H1 (cell line): ENCODE measurements at regions not wholly inside any gene's neighbourhood (a gene's known extent, or its start where the extent isn't known, plus 50 kb on each side); places are given as distances from the start of the nearest gene placed in this dataset.
A peak's percentile ranks its signal among the peaks of the same experiment; 100 is the strongest.

Experiments
- CTCF ChIA-PET: fragments of 300-600 bp; sonication (Branson Sonifier 250); formaldehyde crosslinking; loops from one replicate; lab custom pipeline; 2021; ENCODE audit not compliant: partially characterized antibody; lab: Charles Lee
- POLR2A ChIA-PET: fragments of 300-600 bp; sonication (Branson Sonifier 250); formaldehyde crosslinking; loops from one replicate; lab custom pipeline; 2021; ENCODE audit warnings: inconsistent platforms; ENCODE audit not compliant: partially characterized antibody; lab: Charles Lee
- DNase-seq, 2 experiments: peaks; one replicate each; pipeline versions ENCODE4 v3.0.0 to v3.0.0-alpha.2; 2010 to 2022; ENCODE audit warnings: low spot score in 2 of 2, low read depth in 1 of 2, mixed read lengths in 1 of 2
- FAIRE-seq: peaks from 2 replicates; lab custom pipeline; 2011; peaks lifted over from hg19 to GRCh38; lab: Jason Lieb, UNC
- H2AFZ ChIP-seq: 2 replicates; pipeline ENCODE4 v1.8.1; 2012; ENCODE audit warnings: low read length, inconsistent platforms
- H2AK5ac ChIP-seq: 2 replicates; pipeline ENCODE4 v1.6.1; 2013; ENCODE audit warnings: low read depth, low read length
- H2BK120ac ChIP-seq: replicated peaks from 2 replicates; pipeline ENCODE3; 2013; ENCODE audit warnings: low read depth, low read length, inconsistent platforms
- H2BK12ac ChIP-seq: 2 replicates; pipeline ENCODE4 v1.6.1; 2013; ENCODE audit warnings: low read depth, low read length
- H2BK15ac ChIP-seq: 2 replicates; pipeline ENCODE4 v1.6.1; 2013; ENCODE audit warnings: low read length
- H2BK20ac ChIP-seq: 2 replicates; pipeline ENCODE4 v1.6.1; 2013; ENCODE audit warnings: low read length
- H2BK5ac ChIP-seq: 2 replicates; pipeline ENCODE4 v1.6.1; 2013; ENCODE audit warnings: low read depth, low read length
- H3K14ac ChIP-seq: 2 replicates; pipeline ENCODE4 v1.6.1; 2013; ENCODE audit warnings: inconsistent platforms; ENCODE audit not compliant: insufficient read length
- H3K18ac ChIP-seq: 2 replicates; pipeline ENCODE4 v1.6.1; 2013; ENCODE audit warnings: low read length; ENCODE audit errors: extremely low read depth
- H3K23ac ChIP-seq: 2 replicates; pipeline ENCODE4 v1.6.1; 2013; ENCODE audit warnings: inconsistent platforms; ENCODE audit not compliant: insufficient read length
- H3K23me2 ChIP-seq: 2 replicates; pipeline ENCODE4 v1.6.1; 2013; ENCODE audit warnings: low read depth, low read length
- H3K27ac ChIP-seq: 2 replicates; pipeline ENCODE4 v1.6.1; 2011; ENCODE audit warnings: low read depth, low read length, inconsistent platforms
- H3K27me3 ChIP-seq, 4 experiments: replicated peaks in 1 of 4; 1 replicate in 1 of 4; 2 replicates in 3 of 4; pipeline versions ENCODE4 v1.6.1 to v1.8.1; 2011 to 2013; ENCODE audit warnings: low read length in 3 of 4, mild to moderate bottlenecking in 3 of 4, inconsistent platforms in 2 of 4, mixed read lengths in 2 of 4, moderate library complexity in 1 of 4; ENCODE audit not compliant: control insufficient read depth in 3 of 4, insufficient read depth in 3 of 4; ENCODE audit errors: extremely low read depth in 1 of 4
- H3K36me3 ChIP-seq, 4 experiments: 2 replicates each; pipeline versions ENCODE4 v1.6.1 to v1.8.1; 2011 to 2013; ENCODE audit warnings: mild to moderate bottlenecking in 4 of 4, low read length in 3 of 4, moderate library complexity in 2 of 4, control low read depth in 1 of 4, inconsistent platforms in 1 of 4; ENCODE audit not compliant: insufficient read depth in 4 of 4, control insufficient read depth in 2 of 4
- H3K4ac ChIP-seq: replicated peaks from 2 replicates; pipeline ENCODE3; 2013; ENCODE audit warnings: low read length, low read depth, mixed read lengths, inconsistent platforms; ENCODE audit not compliant: insufficient read length
- H3K4me1 ChIP-seq, 4 experiments: replicated peaks in 1 of 4; 1 replicate in 1 of 4; 2 replicates in 3 of 4; pipeline versions ENCODE4 v1.6.1 to v1.8.1; 2011 to 2013; ENCODE audit warnings: low read length in 3 of 4, inconsistent platforms in 2 of 4, mixed read lengths in 1 of 4; ENCODE audit not compliant: insufficient read depth in 4 of 4, control insufficient read depth in 3 of 4
- H3K4me2 ChIP-seq, 2 experiments: 2 replicates each; pipeline versions ENCODE4 v1.6.1 to v1.8.1; 2011 to 2013; ENCODE audit warnings: low read depth in 2 of 2, low read length in 2 of 2, control low read depth in 1 of 2, inconsistent platforms in 1 of 2, mild to moderate bottlenecking in 1 of 2; ENCODE audit not compliant: insufficient read depth in 1 of 2
- H3K4me3 ChIP-seq, 4 experiments: fragments of 200-600, 300-600 bp in 1 of 4; sonication (generic), shearing (Covaris generic), sonication (Bioruptor Twin) in 1 of 4; 2 replicates each; pipeline versions ENCODE4 v1.5.1 to v1.8.1; 2011 to 2016; ENCODE audit warnings: low read length in 4 of 4, low read depth in 3 of 4, control low read depth in 2 of 4, inconsistent platforms in 2 of 4, mild to moderate bottlenecking in 2 of 4, mixed read lengths in 1 of 4, moderate library complexity in 1 of 4; ENCODE audit not compliant: insufficient read depth in 2 of 4; ENCODE audit errors: extremely low read depth in 1 of 4
- H3K56ac ChIP-seq: replicated peaks from 2 replicates; pipeline ENCODE3; 2013; ENCODE audit warnings: low read depth, mild to moderate bottlenecking, mixed read lengths, low read length, inconsistent platforms; ENCODE audit not compliant: insufficient read length
- H3K79me1 ChIP-seq: 2 replicates; pipeline ENCODE4 v1.6.1; 2013; ENCODE audit warnings: low read depth, low read length, control low read depth
- H3K79me2 ChIP-seq, 2 experiments: 2 replicates each; pipeline versions ENCODE4 v1.6.1 to v1.8.1; 2012 to 2013; ENCODE audit warnings: low read length in 2 of 2, mild to moderate bottlenecking in 2 of 2, inconsistent platforms in 1 of 2; ENCODE audit not compliant: insufficient read depth in 2 of 2, control insufficient read depth in 1 of 2
- H3K9ac ChIP-seq, 4 experiments: replicated peaks in 1 of 4; 1 replicate in 1 of 4; 2 replicates in 3 of 4; pipeline versions ENCODE4 v1.6.1 to v1.8.1; 2011 to 2013; ENCODE audit warnings: low read depth in 3 of 4, low read length in 3 of 4, control low read depth in 2 of 4, mild to moderate bottlenecking in 2 of 4, moderate library complexity in 2 of 4, inconsistent platforms in 1 of 4; ENCODE audit errors: extremely low read depth in 1 of 4
- H3K9me3 ChIP-seq, 2 experiments: 2 replicates each; pipeline versions ENCODE4 v1.6.1 to v1.8.1; 2012 to 2013; ENCODE audit warnings: mild to moderate bottlenecking in 2 of 2, moderate library complexity in 2 of 2, control low read depth in 1 of 2, inconsistent platforms in 1 of 2, low read depth in 1 of 2, low read length in 1 of 2, mixed read lengths in 1 of 2; ENCODE audit not compliant: insufficient read depth in 2 of 2
- H4K20me1 ChIP-seq, 2 experiments: replicated peaks in 1 of 2; 2 replicates each; pipeline versions ENCODE3 to v1.8.1; 2011 to 2013; ENCODE audit warnings: inconsistent platforms in 2 of 2, low read length in 2 of 2, mild to moderate bottlenecking in 1 of 2; ENCODE audit not compliant: insufficient read depth in 2 of 2, control insufficient read depth in 1 of 2
- H4K5ac ChIP-seq: 2 replicates; pipeline ENCODE4 v1.6.1; 2013; ENCODE audit warnings: low read length, low read depth, mixed read lengths, inconsistent platforms; ENCODE audit not compliant: insufficient read length
- H4K8ac ChIP-seq: 2 replicates; pipeline ENCODE4 v1.8.0; 2013; ENCODE audit warnings: mild to moderate bottlenecking, moderate library complexity, low read length, inconsistent platforms; ENCODE audit not compliant: insufficient read depth; ENCODE audit errors: extremely low read depth
- H4K91ac ChIP-seq: replicated peaks from 2 replicates; pipeline ENCODE3; 2013; ENCODE audit warnings: low read length, mixed read lengths, inconsistent platforms; ENCODE audit not compliant: insufficient read length
- BACH1 ChIP-seq: IDR thresholded peaks from 2 replicates; pipeline ENCODE4 v1.6.1; 2012; ENCODE audit warnings: low read length, improper control_type of control experiment
- CEBPB ChIP-seq: IDR thresholded peaks from 2 replicates; pipeline ENCODE4 v1.6.1; 2012; ENCODE audit warnings: low read depth, low read length
- CHD1 ChIP-seq: IDR thresholded peaks from 2 replicates; pipeline ENCODE4 v1.6.1; 2012; ENCODE audit warnings: low read depth, low read length, improper control_type of control experiment
- CHD2 ChIP-seq: IDR thresholded peaks from 2 replicates; pipeline ENCODE4 v1.6.1; 2012; ENCODE audit warnings: low read length, improper control_type of control experiment
- E2F6 ChIP-seq: IDR thresholded peaks from 2 replicates; pipeline ENCODE4 v1.6.1; 2012; ENCODE audit warnings: inconsistent platforms
- JUN ChIP-seq: IDR thresholded peaks from 2 replicates; pipeline ENCODE4 v1.6.1; 2011; ENCODE audit warnings: low read depth, mild to moderate bottlenecking, improper control_type of control experiment, low read length
- JUND ChIP-seq: IDR thresholded peaks from 2 replicates; pipeline ENCODE4 v1.6.1; 2011; ENCODE audit warnings: mild to moderate bottlenecking, improper control_type of control experiment, low read length
- KDM4A ChIP-seq: IDR thresholded peaks from one replicate; pipeline ENCODE4 v1.7.1; 2012; ENCODE audit warnings: low read depth, mild to moderate bottlenecking, moderate library complexity, low read length, inconsistent platforms; ENCODE audit not compliant: severe bottlenecking
- PHF8 ChIP-seq: fragments of 200-600 bp; sonication (generic); conservative IDR thresholded peaks from 2 replicates; pipeline ENCODE4 v1.7.1; 2012; ENCODE audit warnings: low read depth, mild to moderate bottlenecking, inconsistent platforms, low read length, moderate library complexity
- POLR2A ChIP-seq, 2 experiments: IDR thresholded peaks; 1 replicate in 1 of 2; 2 replicates in 1 of 2; pipeline ENCODE4 v1.6.1; 2011; ENCODE audit warnings: low read depth in 2 of 2, low read length in 2 of 2, mild to moderate bottlenecking in 2 of 2; ENCODE audit errors: control extremely low read depth in 1 of 2
- RAD21 ChIP-seq, 2 experiments: IDR thresholded peaks in 1 of 2; conservative IDR thresholded peaks in 1 of 2; 2 replicates each; pipeline ENCODE4 v1.6.1; 2011; ENCODE audit warnings: low read depth in 2 of 2, low read length in 2 of 2, improper control_type of control experiment in 1 of 2, inconsistent platforms in 1 of 2, mild to moderate bottlenecking in 1 of 2, moderate library complexity in 1 of 2
- SP1 ChIP-seq: IDR thresholded peaks from 2 replicates; pipeline ENCODE4 v1.6.1; 2011; ENCODE audit warnings: low read depth, low read length
- TAF1 ChIP-seq: IDR thresholded peaks from 2 replicates; pipeline ENCODE4 v1.6.1; 2011; ENCODE audit warnings: mild to moderate bottlenecking, low read depth, low read length
- USF2 ChIP-seq: IDR thresholded peaks from 2 replicates; pipeline ENCODE4 v1.6.1; 2011; ENCODE audit warnings: low read length, improper control_type of control experiment
- WGBS, 2 experiments: shearing (Covaris generic) in 1 of 2; methylation state at CpG; one replicate each; pipeline versions ENCODE4 v1.1.6 to v1.1.7; 2013 to 2015; ENCODE audit warnings: low lambda C conversion rate in 2 of 2, mixed read lengths in 2 of 2, inconsistent platforms in 1 of 2, low coverage in 1 of 2, missing lambda C conversion rate in 1 of 2; ENCODE audit not compliant: insufficient replicate concordance in 2 of 2, insufficient coverage in 1 of 2, insufficient read length in 1 of 2; ENCODE audit errors: extremely low coverage in 1 of 2, missing lambda C conversion rate in 1 of 2; 5-methylcytosine and 5-hydroxymethylcytosine counted together

GRCh38 chr22:48055827-48056226 lies 1293.4 kb downstream of the TBC1D22A start:
- Histone ChIP-seq H3K9ac (no peak overlapping the region), H2BK15ac (no peak overlapping the region), H2BK120ac (no peak overlapping the region), H3K4me2 (no peak overlapping the region), H3K18ac (no peak overlapping the region), H2AK5ac (peak overlapping the region; percentile 54; the same call in 1 of the 2 replicates), H2BK5ac (no peak overlapping the region), H2AFZ (no peak overlapping the region), H3K56ac (peak overlapping the region; percentile 85), H2BK12ac (no peak overlapping the region), H3K4me1 (no peaks in the 10 kb centered on the region), H4K91ac (no peak overlapping the region), H4K5ac (no peak overlapping the region), H3K4ac (no peak overlapping the region), H3K9me3 (peaks cover 3 to 4% of the 10 kb centered on the region in 2 experiments; a peak in 2 of 4 replicates), H3K23me2 (peaks cover 7% of the 10 kb centered on the region; the same call in 1 of the 2 replicates), H3K36me3 (no peaks in the 10 kb centered on the region), H3K4me3 (no peak overlapping the region), H3K23ac (no peak overlapping the region), H3K79me1 (no peaks in the 10 kb centered on the region), H2BK20ac (no peak overlapping the region), H3K14ac (no peak overlapping the region), H3K79me2 (no peaks in the 10 kb centered on the region), H3K27ac (no peak overlapping the region), H4K8ac (no peak overlapping the region), H3K27me3 (no peaks in the 10 kb centered on the region), H4K20me1 (peaks cover 0 to 7% of the 10 kb centered on the region in 2 experiments)
- DNase-seq: no peak
- POLR2A ChIA-PET: no interaction called here
- CTCF ChIA-PET: no interaction called here
- no peak for FAIRE-seq
- WGBS, 2 experiments: 91% methylated on average over 11 of the region's 11 CpGs; no CpG with 5 or more reads in 1 of the 2 experiments
- TF ChIP-seq POLR2A (IDR thresholded peaks at IDR 0.05; ENCODE audit: control extremely low read depth in 1 of 2, low read depth in 2 of 2, low read length in 2 of 2): no peak
- no peak for TF ChIP-seq PHF8
- no peak for TF ChIP-seq BACH1
- no peak for TF ChIP-seq CHD2
- TF ChIP-seq JUN: no peak
- TF ChIP-seq E2F6: no peak
- no peak for TF ChIP-seq KDM4A
- TF ChIP-seq RAD21 (IDR thresholded peaks at IDR 0.05 in 1 of 2, conservative IDR thresholded peaks at IDR 0.05 in 1 of 2; ENCODE audit: low read depth in 2 of 2, low read length in 2 of 2): no peak
- TF ChIP-seq TAF1: no peak
- no peak for TF ChIP-seq CHD1
- no peak for TF ChIP-seq JUND
- TF ChIP-seq SP1: no peak
- no peak for TF ChIP-seq USF2
- no peak for TF ChIP-seq CEBPB
